ENCODE measurements at regions not wholly inside any gene's neighbourhood (a gene's known extent, or its start where the extent isn't known, plus 50 kb on each side); places are given as distances from the start of the nearest gene placed in this dataset.

GRCh38 chr9:135010921-135011320, 76.5 kb upstream of the OLFM1 start:
- H3K9me3 ChIP-seq (ENCODE audit: control insufficient read depth, low read length) = no peaks in the 10 kb centered on the region
- H3K4me1 ChIP-seq (ENCODE audit: control insufficient read depth, insufficient read depth, low read depth, low read length) = no peaks in the 10 kb centered on the region
- H3K23ac ChIP-seq (ENCODE audit: low read length in 2 of 2) = no peak overlapping the region
- no peak overlapping the region for H3K4me2 ChIP-seq (ENCODE audit: low read length, poor library complexity, severe bottlenecking)
- no peak overlapping the region for H3K4me3 ChIP-seq (ENCODE audit: insufficient read depth in 1 of 2, low read depth in 1 of 2, low read length in 2 of 2)
- no peaks in the 10 kb centered on the region for H3K36me3 ChIP-seq (ENCODE audit: control insufficient read depth in 1 of 2, insufficient read depth in 2 of 2, low read depth in 1 of 2, low read length in 2 of 2)
- H3K18ac ChIP-seq (ENCODE audit: low read depth in 1 of 2, low read length in 2 of 2) = no peak overlapping the region
- H2BK15ac ChIP-seq (ENCODE audit: low read depth, poor library complexity, severe bottlenecking) = no peak overlapping the region
- no peak overlapping the region for H3K27ac ChIP-seq (ENCODE audit: low read length, poor library complexity, severe bottlenecking)
- no peak overlapping the region for H2BK5ac ChIP-seq (ENCODE audit: low read depth, low read length, poor library complexity, severe bottlenecking)
- 74% methylated on average over 8 of the region's 8 CpGs for WGBS
- H3K79me1 ChIP-seq (replicated peaks; ENCODE audit: low read length, poor library complexity, severe bottlenecking) = no peaks in the 10 kb centered on the region
- H4K8ac ChIP-seq (ENCODE audit: low read length) = no peak overlapping the region
- H3K4ac ChIP-seq (ENCODE audit: low read depth in 1 of 2, low read length in 2 of 2) = no peak overlapping the region
- no peak overlapping the region for H3K9ac ChIP-seq (ENCODE audit: low read length)
- H3K27me3 ChIP-seq (ENCODE audit: control insufficient read depth in 1 of 2, insufficient read depth in 1 of 2, low read length in 2 of 2) = peaks cover 0 to 30% of the 10 kb centered on the region in 2 experiments
- no peak overlapping the region for H3K14ac ChIP-seq (ENCODE audit: low read length in 2 of 2)
- no peak overlapping the region for H4K91ac ChIP-seq (ENCODE audit: low read length)
- H2BK12ac ChIP-seq (ENCODE audit: low read length in 2 of 2) = no peak overlapping the region
- no peak for DNase-seq
- H2AK5ac ChIP-seq (ENCODE audit: low read length, severe bottlenecking) = no peak overlapping the region
- no peak overlapping the region for H2AFZ ChIP-seq (ENCODE audit: low read depth, low read length)
- H2BK120ac ChIP-seq (ENCODE audit: low read depth, low read length) = no peak overlapping the region

- Histone ChIP-seq H2BK5ac (ENCODE audit: low read depth, low read length, poor library complexity, severe bottlenecking) (no peak overlapping the region), H3K23ac (ENCODE audit: low read length in 2 of 2) (no peak overlapping the region), H3K79me1 (replicated peaks; ENCODE audit: low read length, poor library complexity, severe bottlenecking) (no peaks in the 10 kb centered on the region), H2AFZ (ENCODE audit: low read depth, low read length) (no peak overlapping the region), H4K8ac (ENCODE audit: low read length) (no peak overlapping the region), H4K91ac (ENCODE audit: low read length) (no peak overlapping the region), H3K27me3 (ENCODE audit: control insufficient read depth in 1 of 2, insufficient read depth in 1 of 2, low read length in 2 of 2) (peaks cover 0 to 33% of the 10 kb centered on the region in 2 experiments), H3K18ac (ENCODE audit: low read depth in 1 of 2, low read length in 2 of 2) (no peak overlapping the region), H3K4me2 (ENCODE audit: low read length, poor library complexity, severe bottlenecking) (no peak overlapping the region), H3K14ac (ENCODE audit: low read length in 2 of 2) (no peak overlapping the region), H2BK120ac (ENCODE audit: low read depth, low read length) (no peak overlapping the region), H3K4ac (ENCODE audit: low read depth in 1 of 2, low read length in 2 of 2) (no peak overlapping the region), H2BK12ac (ENCODE audit: low read length in 2 of 2) (no peak overlapping the region), H3K9ac (ENCODE audit: low read length) (no peak overlapping the region), H3K27ac (ENCODE audit: low read length, poor library complexity, severe bottlenecking) (no peak overlapping the region), H3K4me3 (ENCODE audit: insufficient read depth in 1 of 2, low read depth in 1 of 2, low read length in 2 of 2) (no peak overlapping the region), H2AK5ac (ENCODE audit: low read length, severe bottlenecking) (no peak overlapping the region), H3K36me3 (ENCODE audit: control insufficient read depth in 1 of 2, insufficient read depth in 2 of 2, low read depth in 1 of 2, low read length in 2 of 2) (no peaks in the 10 kb centered on the region), H3K4me1 (ENCODE audit: control insufficient read depth, insufficient read depth, low read depth, low read length) (no peaks in the 10 kb centered on the region), H3K9me3 (ENCODE audit: control insufficient read depth, low read length) (no peaks in the 10 kb centered on the region), H2BK15ac (ENCODE audit: low read depth, poor library complexity, severe bottlenecking) (no peak overlapping the region)
- no peak for DNase-seq
- 77% methylated on average over 5 of the region's 5 CpGs for WGBS
These were observed 75.3 kb upstream of the OLFM1 start for GRCh38 chr9:135012166-135012565.

GRCh38 chr9:135014311-135015010, 73.0 kb upstream of the OLFM1 start:
- H3K9ac ChIP-seq (ENCODE audit: low read length) = no peak overlapping the region
- H3K18ac ChIP-seq (ENCODE audit: low read depth in 1 of 2, low read length in 2 of 2) = no peak overlapping the region
- no peak overlapping the region for H4K8ac ChIP-seq (ENCODE audit: low read length)
- DNase-seq = no peak
- H3K14ac ChIP-seq (ENCODE audit: low read length in 2 of 2) = no peak overlapping the region
- H3K23ac ChIP-seq (ENCODE audit: low read length in 2 of 2) = no peak overlapping the region
- H3K4me2 ChIP-seq (ENCODE audit: low read length, poor library complexity, severe bottlenecking) = no peak overlapping the region
- H3K4me1 ChIP-seq (ENCODE audit: control insufficient read depth, insufficient read depth, low read depth, low read length) = no peaks in the 10 kb centered on the region
- no peak overlapping the region for H2BK15ac ChIP-seq (ENCODE audit: low read depth, poor library complexity, severe bottlenecking)
- H4K91ac ChIP-seq (ENCODE audit: low read length) = no peak overlapping the region
- no peak overlapping the region for H3K4me3 ChIP-seq (ENCODE audit: insufficient read depth in 1 of 2, low read depth in 1 of 2, low read length in 2 of 2)
- no peak overlapping the region for H2AK5ac ChIP-seq (ENCODE audit: low read length, severe bottlenecking)
- H3K36me3 ChIP-seq (ENCODE audit: control insufficient read depth in 1 of 2, insufficient read depth in 2 of 2, low read depth in 1 of 2, low read length in 2 of 2) = no peaks in the 10 kb centered on the region
- H3K9me3 ChIP-seq (ENCODE audit: control insufficient read depth, low read length) = no peaks in the 10 kb centered on the region
- no peak overlapping the region for H2BK120ac ChIP-seq (ENCODE audit: low read depth, low read length)
- H3K4ac ChIP-seq (ENCODE audit: low read depth in 1 of 2, low read length in 2 of 2) = no peak overlapping the region
- H3K27ac ChIP-seq (ENCODE audit: low read length, poor library complexity, severe bottlenecking) = no peak overlapping the region
- H3K79me1 ChIP-seq (replicated peaks; ENCODE audit: low read length, poor library complexity, severe bottlenecking) = no peaks in the 10 kb centered on the region
- H2AFZ ChIP-seq (ENCODE audit: low read depth, low read length) = no peak overlapping the region
- H3K27me3 ChIP-seq (ENCODE audit: control insufficient read depth in 1 of 2, insufficient read depth in 1 of 2, low read length in 2 of 2) = peaks cover 0 to 33% of the 10 kb centered on the region in 2 experiments
- H2BK5ac ChIP-seq (ENCODE audit: low read depth, low read length, poor library complexity, severe bottlenecking) = no peak overlapping the region
- no peak overlapping the region for H2BK12ac ChIP-seq (ENCODE audit: low read length in 2 of 2)
- 83% methylated on average over 24 of the region's 24 CpGs for WGBS

GRCh38 chr9:135015096-135015495, 72.4 kb upstream of the OLFM1 start:
- H2AK5ac ChIP-seq (ENCODE audit: low read length, severe bottlenecking) = no peak overlapping the region
- DNase-seq = no peak
- peaks cover 0 to 36% of the 10 kb centered on the region in 2 experiments for H3K27me3 ChIP-seq (ENCODE audit: control insufficient read depth in 1 of 2, insufficient read depth in 1 of 2, low read length in 2 of 2)
- no peak overlapping the region for H2BK120ac ChIP-seq (ENCODE audit: low read depth, low read length)
- H2BK12ac ChIP-seq (ENCODE audit: low read length in 2 of 2) = no peak overlapping the region
- H4K8ac ChIP-seq (ENCODE audit: low read length) = no peak overlapping the region
- H3K36me3 ChIP-seq (ENCODE audit: control insufficient read depth in 1 of 2, insufficient read depth in 2 of 2, low read depth in 1 of 2, low read length in 2 of 2) = no peaks in the 10 kb centered on the region
- H3K4me2 ChIP-seq (ENCODE audit: low read length, poor library complexity, severe bottlenecking) = no peak overlapping the region
- no peak overlapping the region for H3K4ac ChIP-seq (ENCODE audit: low read depth in 1 of 2, low read length in 2 of 2)
- no peak overlapping the region for H3K14ac ChIP-seq (ENCODE audit: low read length in 2 of 2)
- H2BK15ac ChIP-seq (ENCODE audit: low read depth, poor library complexity, severe bottlenecking) = no peak overlapping the region
- no peak overlapping the region for H3K23ac ChIP-seq (ENCODE audit: low read length in 2 of 2)
- no peaks in the 10 kb centered on the region for H3K9me3 ChIP-seq (ENCODE audit: control insufficient read depth, low read length)
- no peak overlapping the region for H2AFZ ChIP-seq (ENCODE audit: low read depth, low read length)
- 85% methylated on average over 13 of the region's 13 CpGs for WGBS
- no peak overlapping the region for H3K27ac ChIP-seq (ENCODE audit: low read length, poor library complexity, severe bottlenecking)
- H2BK5ac ChIP-seq (ENCODE audit: low read depth, low read length, poor library complexity, severe bottlenecking) = no peak overlapping the region
- no peak overlapping the region for H3K18ac ChIP-seq (ENCODE audit: low read depth in 1 of 2, low read length in 2 of 2)
- H3K79me1 ChIP-seq (replicated peaks; ENCODE audit: low read length, poor library complexity, severe bottlenecking) = no peaks in the 10 kb centered on the region
- no peak overlapping the region for H3K4me3 ChIP-seq (ENCODE audit: insufficient read depth in 1 of 2, low read depth in 1 of 2, low read length in 2 of 2)
- no peaks in the 10 kb centered on the region for H3K4me1 ChIP-seq (ENCODE audit: control insufficient read depth, insufficient read depth, low read depth, low read length)
- H3K9ac ChIP-seq (ENCODE audit: low read length) = no peak overlapping the region
- H4K91ac ChIP-seq (ENCODE audit: low read length) = no peak overlapping the region

Data from mesenchymal stem cell (in vitro differentiated cells and primary cell).